ENCODE measurements at regions not wholly inside any gene's neighbourhood (a gene's known extent, or its start where the extent isn't known, plus 50 kb on each side); places are given as distances from the start of the nearest gene placed in this dataset.
"Not testable (repeated sequence)": the region's sequence is repeated elsewhere in the genome, so short reads cannot be mapped to it uniquely, and the experiment has no call there.

GRCh38 chr12:87336814-87337336 is 692.3 kb downstream of the C12orf50 start:
- intact Hi-C loops (cut with DNase I), result no loop called here
- no peaks in the 10 kb centered on the region for H3K9me3 ChIP-seq
- DNase-seq, result no peak
- no peak overlapping the region for H3K9ac ChIP-seq (ENCODE audit: low read depth in 2 of 2, low read length in 2 of 2)
- no peaks in the 10 kb centered on the region for H3K27me3 ChIP-seq
- H3K36me3 ChIP-seq, result no peaks in the 10 kb centered on the region
- H3K27ac ChIP-seq, result no peak overlapping the region
- no peaks in the 10 kb centered on the region for H3K4me1 ChIP-seq
- TF ChIP-seq, protein P1, sequence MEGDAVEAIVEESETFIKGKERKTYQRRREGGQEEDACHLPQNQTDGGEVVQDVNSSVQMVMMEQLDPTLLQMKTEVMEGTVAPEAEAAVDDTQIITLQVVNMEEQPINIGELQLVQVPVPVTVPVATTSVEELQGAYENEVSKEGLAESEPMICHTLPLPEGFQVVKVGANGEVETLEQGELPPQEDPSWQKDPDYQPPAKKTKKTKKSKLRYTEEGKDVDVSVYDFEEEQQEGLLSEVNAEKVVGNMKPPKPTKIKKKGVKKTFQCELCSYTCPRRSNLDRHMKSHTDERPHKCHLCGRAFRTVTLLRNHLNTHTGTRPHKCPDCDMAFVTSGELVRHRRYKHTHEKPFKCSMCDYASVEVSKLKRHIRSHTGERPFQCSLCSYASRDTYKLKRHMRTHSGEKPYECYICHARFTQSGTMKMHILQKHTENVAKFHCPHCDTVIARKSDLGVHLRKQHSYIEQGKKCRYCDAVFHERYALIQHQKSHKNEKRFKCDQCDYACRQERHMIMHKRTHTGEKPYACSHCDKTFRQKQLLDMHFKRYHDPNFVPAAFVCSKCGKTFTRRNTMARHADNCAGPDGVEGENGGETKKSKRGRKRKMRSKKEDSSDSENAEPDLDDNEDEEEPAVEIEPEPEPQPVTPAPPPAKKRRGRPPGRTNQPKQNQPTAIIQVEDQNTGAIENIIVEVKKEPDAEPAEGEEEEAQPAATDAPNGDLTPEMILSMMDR (IDR thresholded peaks at IDR 0.05), result no peak
- H3K4me3 ChIP-seq, result no peak overlapping the region

DNA sequence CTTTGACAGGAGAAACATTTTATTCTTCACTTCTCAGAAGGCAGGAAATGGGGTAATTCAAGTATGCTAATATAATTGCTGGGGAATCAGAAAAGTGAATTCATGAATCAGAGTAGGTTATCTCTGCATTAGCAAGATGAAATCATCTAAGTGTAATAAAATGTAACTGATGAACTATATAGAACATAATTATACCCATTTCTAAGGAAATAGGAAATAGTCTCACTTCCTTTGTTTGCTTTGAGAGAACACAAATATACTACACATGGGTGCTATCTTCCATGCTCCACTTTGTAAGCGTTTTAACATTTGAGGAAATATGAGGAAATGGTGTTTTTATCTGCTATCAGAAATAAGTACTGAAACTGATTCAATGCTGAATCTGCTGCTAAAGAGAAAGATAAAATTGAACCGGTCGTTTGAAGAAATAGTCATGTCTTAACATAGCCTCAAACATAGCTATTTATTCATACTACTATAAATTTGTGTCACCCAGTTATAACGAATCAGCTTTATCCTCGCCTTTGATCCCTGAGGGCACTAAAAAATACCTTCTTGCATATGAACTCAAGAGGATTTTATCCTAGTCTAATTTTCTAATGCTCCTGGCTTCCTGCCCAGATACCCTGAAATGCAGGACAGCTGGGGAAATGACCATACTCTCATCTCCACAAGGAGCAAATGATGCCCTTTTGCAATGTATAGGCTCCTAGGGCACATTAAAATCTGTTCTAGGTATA is 696.0 kb downstream of the C12orf50 start:
- no peaks in the 10 kb centered on the region for H3K4me1 ChIP-seq
- TF ChIP-seq, protein P1 (IDR thresholded peaks at IDR 0.05), result no peak
- H3K4me3 ChIP-seq, result no peak overlapping the region
- intact Hi-C loops (cut with DNase I), result no loop called here
- no peaks in the 10 kb centered on the region for H3K9me3 ChIP-seq
- DNase-seq, result no peak
- no peak overlapping the region for H3K27ac ChIP-seq
- no peaks in the 10 kb centered on the region for H3K36me3 ChIP-seq
- no peak overlapping the region for H3K9ac ChIP-seq (ENCODE audit: low read depth in 2 of 2, low read length in 2 of 2)
- no peaks in the 10 kb centered on the region for H3K27me3 ChIP-seq

- H3K4me1 ChIP-seq; H3K27ac ChIP-seq; intact Hi-C loops (cut with DNase I); H3K9ac ChIP-seq (ENCODE audit: low read depth in 2 of 2, low read length in 2 of 2); H3K4me3 ChIP-seq; DNase-seq; H3K9me3 ChIP-seq; H3K27me3 ChIP-seq; H3K36me3 ChIP-seq: not testable (repeated sequence)
Observed at GRCh38 chr12:87330071-87330555, 699.1 kb downstream of the C12orf50 start.

GRCh38 chr12:87329076-87329863 is 699.9 kb downstream of the C12orf50 start:
- Histone ChIP-seq H3K9me3 (no peaks in the 10 kb centered on the region), H3K9ac (ENCODE audit: low read depth in 2 of 2, low read length in 2 of 2) (no peak overlapping the region), H3K4me1 (no peaks in the 10 kb centered on the region), H3K27ac (no peak overlapping the region), H3K4me3 (no peak overlapping the region), H3K36me3 (no peaks in the 10 kb centered on the region), H3K27me3 (no peaks in the 10 kb centered on the region)
- DNase-seq, result no peak
- intact Hi-C loops (cut with DNase I), result no loop called here
- TF ChIP-seq, protein P1 (IDR thresholded peaks at IDR 0.05), result no peak

DNA sequence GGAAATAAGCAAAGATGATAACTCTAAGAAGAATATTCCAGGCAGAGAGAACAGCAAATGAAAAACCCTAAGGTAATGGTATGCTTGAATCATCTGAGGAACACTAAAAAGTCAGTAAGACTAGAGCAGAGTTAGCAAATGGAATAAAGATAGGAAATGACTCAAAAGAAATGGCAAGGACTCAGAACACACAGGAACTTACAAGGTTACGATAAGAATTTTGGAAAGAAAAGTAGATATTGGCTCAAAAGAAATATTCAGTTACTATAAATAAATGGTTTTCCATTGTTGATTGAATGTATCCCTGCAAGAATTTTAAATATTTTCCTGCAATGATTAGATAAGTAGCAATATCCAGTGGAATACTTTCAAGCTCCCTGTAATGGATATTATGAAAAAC is 705.8 kb downstream of the C12orf50 start:
- no peak overlapping the region for H3K4me3 ChIP-seq
- no peak overlapping the region for H3K27ac ChIP-seq
- H3K27me3 ChIP-seq, result no peaks in the 10 kb centered on the region
- H3K4me1 ChIP-seq, result no peaks in the 10 kb centered on the region
- TF ChIP-seq, protein P1 (IDR thresholded peaks at IDR 0.05), result no peak
- H3K36me3 ChIP-seq, result no peaks in the 10 kb centered on the region
- intact Hi-C loops (cut with DNase I), result no loop called here
- no peak for DNase-seq
- H3K9ac ChIP-seq (ENCODE audit: low read depth in 2 of 2, low read length in 2 of 2), result no peak overlapping the region
- H3K9me3 ChIP-seq, result no peaks in the 10 kb centered on the region
